MM.1S (cell line): ENCODE measurements at regions not wholly inside any gene's neighbourhood (a gene's known extent, or its start where the extent isn't known, plus 50 kb on each side); places are given as distances from the start of the nearest gene placed in this dataset.

ENCODE experiments used
- CTCF ChIP-seq: fragments of 300-600 bp; sonication (generic); IDR thresholded peaks from 2 replicates; pipeline ENCODE4 v1.5.1; 2016; ENCODE audit warnings: antibody characterized with exemption, low read length, mixed read lengths
- EZH2 ChIP-seq: fragments of 300-600 bp; sonication (generic); optimal IDR thresholded peaks from 2 replicates; pipeline ENCODE3; 2017; ENCODE audit warnings: low read depth, mild to moderate bottlenecking, antibody characterized with exemption, low read length, mixed read lengths
- EZH2phosphoT487 ChIP-seq: fragments of 300-600 bp; sonication (generic); IDR thresholded peaks from 2 replicates; pipeline ENCODE4 v1.6.1; 2018; ENCODE audit warnings: antibody characterized with exemption, low read length

DNA sequence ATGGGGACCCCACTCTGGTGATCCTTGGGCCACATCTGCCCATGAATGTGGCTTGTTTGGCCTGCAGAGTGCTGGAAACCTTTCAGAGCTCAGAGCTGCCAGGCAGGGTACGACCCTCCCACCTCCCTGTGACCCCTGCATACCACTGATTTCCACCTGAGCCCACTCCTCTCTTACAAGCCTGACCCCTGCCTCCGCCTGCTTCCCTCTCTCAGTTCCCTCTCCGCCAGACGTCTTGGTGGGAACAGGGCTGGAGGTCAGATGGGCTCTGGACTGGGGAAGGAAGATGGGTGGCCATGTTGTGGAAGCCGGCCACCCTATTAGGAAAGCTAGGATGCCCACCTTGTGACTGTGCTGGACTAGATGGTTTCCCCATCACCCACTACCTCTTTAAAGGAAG lies 185.1 kb downstream of the KATNIP start:
- TF ChIP-seq CTCF (no peak), EZH2phosphoT487 (no peak), EZH2 (no peak)
